T-helper 17 cell (primary cell): ENCODE measurements at regions not wholly inside any gene's neighbourhood (a gene's known extent, or its start where the extent isn't known, plus 50 kb on each side); places are given as distances from the start of the nearest gene placed in this dataset.

Experiments used
- ATAC-seq: fragments of 150-1000 bp; cut with Tn5 transposase; 2 replicates; pipeline ENCODE4 v1.10.0; 2021; ENCODE audit warnings: mild to moderate bottlenecking, moderate library complexity
- DNase-seq, 3 donors: peaks; one replicate each; pipeline versions ENCODE4 v3.0.0 to v3.0.0-alpha.2; 2020 to 2021
- H3K9me3 ChIP-seq: one replicate; pipeline ENCODE4 v1.7.0; 2013; ENCODE audit warnings: low read length, mild to moderate bottlenecking; ENCODE audit not compliant: control insufficient read depth, poor library complexity, severe bottlenecking
- H3K27ac Mint-ChIP-seq: one replicate; pipeline ENCODE4 v1.8.0; 2022; ENCODE audit warnings: mild to moderate bottlenecking, moderate library complexity, mixed read lengths
- H3K27me3 Mint-ChIP-seq: one replicate; pipeline ENCODE4 v1.8.0; 2022; ENCODE audit warnings: mixed read lengths
- H3K36me3 Mint-ChIP-seq: one replicate; pipeline ENCODE4 v1.8.0; 2022; ENCODE audit warnings: low read depth, mixed read lengths
- H3K4me1 Mint-ChIP-seq: one replicate; pipeline ENCODE4 v1.8.0; 2022; ENCODE audit warnings: mild to moderate bottlenecking, mixed read lengths
- H3K4me3 Mint-ChIP-seq: one replicate; pipeline ENCODE4 v1.8.0; 2022; ENCODE audit warnings: mild to moderate bottlenecking, moderate library complexity, mixed read lengths

- no peaks in the 10 kb centered on the region for H3K9me3 ChIP-seq
- Mint-ChIP-seq H3K4me1 (no peaks in the 10 kb centered on the region), H3K4me3 (no peak overlapping the region), H3K36me3 (peaks cover 2% of the 10 kb centered on the region), H3K27ac (no peak overlapping the region), H3K27me3 (peaks cover 22% of the 10 kb centered on the region)
- DNase-seq (no peak), ATAC-seq (no peak)
Observed at GRCh38 chr16:24471561-24472350, 67.6 kb upstream of the RBBP6 start.

- Mint-ChIP-seq H3K27me3 (peaks cover 13% of the 10 kb centered on the region), H3K4me3 (no peak overlapping the region), H3K4me1 (no peaks in the 10 kb centered on the region), H3K27ac (no peak overlapping the region), H3K36me3 (no peaks in the 10 kb centered on the region)
- ATAC-seq = no peak
- no peaks in the 10 kb centered on the region for H3K9me3 ChIP-seq
- DNase-seq = no peak
Observed at GRCh38 chr16:24477492-24477891, 61.9 kb upstream of the RBBP6 start.

- peaks cover 2% of the 10 kb centered on the region for H3K9me3 ChIP-seq
- ATAC-seq = no peak
- Mint-ChIP-seq H3K27me3 (peaks cover 10% of the 10 kb centered on the region), H3K27ac (no peak overlapping the region), H3K4me3 (no peak overlapping the region), H3K4me1 (no peaks in the 10 kb centered on the region), H3K36me3 (no peaks in the 10 kb centered on the region)
- DNase-seq = no peak
Observed at GRCh38 chr16:24478401-24478800, 61.0 kb upstream of the RBBP6 start.

GRCh38 chr16:24482681-24483202 lies 56.6 kb upstream of the RBBP6 start:
- Mint-ChIP-seq H3K4me1 (no peaks in the 10 kb centered on the region), H3K27me3 (peaks cover 4% of the 10 kb centered on the region), H3K4me3 (no peak overlapping the region), H3K36me3 (no peaks in the 10 kb centered on the region), H3K27ac (no peak overlapping the region)
- H3K9me3 ChIP-seq = peaks cover 2% of the 10 kb centered on the region
- ATAC-seq (no peak), DNase-seq (no peak)

GRCh38 chr16:24488045-24488444 lies 51.3 kb upstream of the RBBP6 start:
- no peak overlapping the region for H3K4me3 Mint-ChIP-seq
- H3K27ac Mint-ChIP-seq = no peak overlapping the region
- ATAC-seq (no peak), DNase-seq (no peak)
- no peaks in the 10 kb centered on the region for H3K36me3 Mint-ChIP-seq
- peaks cover 24% of the 10 kb centered on the region for H3K27me3 Mint-ChIP-seq
- peaks cover 3% of the 10 kb centered on the region for H3K4me1 Mint-ChIP-seq
- H3K9me3 ChIP-seq = no peaks in the 10 kb centered on the region
